ENCODE measurements at regions not wholly inside any gene's neighbourhood (a gene's known extent, or its start where the extent isn't known, plus 50 kb on each side); places are given as distances from the start of the nearest gene placed in this dataset.

- Histone ChIP-seq H3K4me3 (ENCODE audit: low read depth in 1 of 2, low read length in 2 of 2) (no peak overlapping the region), H3K27me3 (ENCODE audit: low read depth, low read length) (no peaks in the 10 kb centered on the region), H3K9me3 (ENCODE audit: control insufficient read depth in 1 of 2, low read length in 2 of 2) (no peaks in the 10 kb centered on the region), H3K4me1 (ENCODE audit: control insufficient read depth in 1 of 2, insufficient read depth in 2 of 2, low read length in 2 of 2) (no peaks in the 10 kb centered on the region), H3K36me3 (ENCODE audit: control insufficient read depth in 1 of 2, insufficient read depth in 2 of 2, low read length in 2 of 2) (no peaks in the 10 kb centered on the region), H3K27ac (ENCODE audit: low read length) (no peak overlapping the region)
These were observed 792.2 kb upstream of the CDH9 start for GRCh38 chr5:27830546-27830945.

GRCh38 chr5:27821681-27822080, 783.3 kb upstream of the CDH9 start:
- H3K9me3 ChIP-seq (ENCODE audit: control insufficient read depth in 1 of 2, low read length in 2 of 2), result no peaks in the 10 kb centered on the region
- H3K4me3 ChIP-seq (ENCODE audit: low read depth in 1 of 2, low read length in 2 of 2), result no peak overlapping the region
- H3K27ac ChIP-seq (ENCODE audit: low read length), result no peak overlapping the region
- H3K27me3 ChIP-seq (ENCODE audit: low read depth, low read length), result no peaks in the 10 kb centered on the region
- H3K36me3 ChIP-seq (ENCODE audit: control insufficient read depth in 1 of 2, insufficient read depth in 2 of 2, low read length in 2 of 2), result no peaks in the 10 kb centered on the region
- no peaks in the 10 kb centered on the region for H3K4me1 ChIP-seq (ENCODE audit: control insufficient read depth in 1 of 2, insufficient read depth in 2 of 2, low read length in 2 of 2)

DNA sequence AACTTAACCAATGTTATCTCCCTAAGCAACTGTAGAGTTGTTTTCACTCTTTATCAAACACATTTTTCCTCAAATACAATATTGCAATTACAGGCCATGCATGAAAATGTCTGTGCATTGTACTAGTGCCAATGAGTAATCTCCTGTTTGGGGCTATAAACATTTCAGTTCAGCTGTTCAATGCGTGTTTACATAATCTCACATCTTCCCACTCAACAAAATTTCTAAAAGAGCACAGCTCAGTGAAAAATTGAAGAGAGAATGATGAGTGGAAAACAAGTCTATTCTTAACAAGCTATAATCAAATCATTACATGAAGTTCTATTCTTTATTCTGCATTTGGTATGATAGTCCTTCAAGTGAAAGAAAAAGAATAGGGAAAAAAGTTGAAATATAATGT, 780.5 kb upstream of the CDH9 start:
- no peaks in the 10 kb centered on the region for H3K4me1 ChIP-seq (ENCODE audit: control insufficient read depth in 1 of 2, insufficient read depth in 2 of 2, low read length in 2 of 2)
- no peaks in the 10 kb centered on the region for H3K27me3 ChIP-seq (ENCODE audit: low read depth, low read length)
- no peaks in the 10 kb centered on the region for H3K9me3 ChIP-seq (ENCODE audit: control insufficient read depth in 1 of 2, low read length in 2 of 2)
- H3K4me3 ChIP-seq (ENCODE audit: low read depth in 1 of 2, low read length in 2 of 2), result no peak overlapping the region
- H3K36me3 ChIP-seq (ENCODE audit: control insufficient read depth in 1 of 2, insufficient read depth in 2 of 2, low read length in 2 of 2), result no peaks in the 10 kb centered on the region
- H3K27ac ChIP-seq (ENCODE audit: low read length), result no peak overlapping the region

- Histone ChIP-seq H3K9me3 (ENCODE audit: control insufficient read depth in 1 of 2, low read length in 2 of 2) (no peaks in the 10 kb centered on the region), H3K27ac (ENCODE audit: low read length) (no peak overlapping the region), H3K4me3 (ENCODE audit: low read depth in 1 of 2, low read length in 2 of 2) (no peak overlapping the region), H3K27me3 (ENCODE audit: low read depth, low read length) (no peaks in the 10 kb centered on the region), H3K36me3 (ENCODE audit: control insufficient read depth in 1 of 2, insufficient read depth in 2 of 2, low read length in 2 of 2) (no peaks in the 10 kb centered on the region), H3K4me1 (ENCODE audit: control insufficient read depth in 1 of 2, insufficient read depth in 2 of 2, low read length in 2 of 2) (no peaks in the 10 kb centered on the region)
These were observed 776.6 kb upstream of the CDH9 start for GRCh38 chr5:27814983-27815382.

DNA sequence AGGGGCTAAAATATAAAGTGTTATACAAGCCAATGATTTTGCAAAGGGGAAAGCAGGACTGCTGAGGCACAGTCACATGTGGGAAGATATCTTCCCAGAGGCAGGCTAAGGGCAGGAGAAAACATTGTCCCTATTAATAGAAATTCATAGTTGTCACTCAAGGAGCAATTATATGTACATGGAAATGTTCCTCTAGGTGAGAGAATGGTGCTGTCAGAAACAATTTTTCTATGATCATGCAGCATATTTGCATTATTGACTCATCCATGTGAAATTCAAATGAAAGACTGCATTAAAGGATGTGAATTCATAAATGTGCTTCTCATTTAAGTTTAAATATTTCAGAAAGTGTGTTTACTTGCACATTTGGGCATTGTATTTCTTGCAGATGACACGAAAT, 775.9 kb upstream of the CDH9 start:
- Histone ChIP-seq H3K9me3 (ENCODE audit: control insufficient read depth in 1 of 2, low read length in 2 of 2) (no peaks in the 10 kb centered on the region), H3K4me3 (ENCODE audit: low read depth in 1 of 2, low read length in 2 of 2) (no peak overlapping the region), H3K4me1 (ENCODE audit: control insufficient read depth in 1 of 2, insufficient read depth in 2 of 2, low read length in 2 of 2) (no peaks in the 10 kb centered on the region), H3K36me3 (ENCODE audit: control insufficient read depth in 1 of 2, insufficient read depth in 2 of 2, low read length in 2 of 2) (no peaks in the 10 kb centered on the region), H3K27me3 (ENCODE audit: low read depth, low read length) (no peaks in the 10 kb centered on the region), H3K27ac (ENCODE audit: low read length) (no peak overlapping the region)

- H3K27me3 ChIP-seq (ENCODE audit: low read depth, low read length), result no peaks in the 10 kb centered on the region
- H3K9me3 ChIP-seq (ENCODE audit: control insufficient read depth in 1 of 2, low read length in 2 of 2), result no peaks in the 10 kb centered on the region
- H3K27ac ChIP-seq (ENCODE audit: low read length), result no peak overlapping the region
- no peaks in the 10 kb centered on the region for H3K4me1 ChIP-seq (ENCODE audit: control insufficient read depth in 1 of 2, insufficient read depth in 2 of 2, low read length in 2 of 2)
- no peaks in the 10 kb centered on the region for H3K36me3 ChIP-seq (ENCODE audit: control insufficient read depth in 1 of 2, insufficient read depth in 2 of 2, low read length in 2 of 2)
- H3K4me3 ChIP-seq (ENCODE audit: low read depth in 1 of 2, low read length in 2 of 2), result no peak overlapping the region
These were observed 772.1 kb upstream of the CDH9 start for GRCh38 chr5:27810458-27810857.

DNA sequence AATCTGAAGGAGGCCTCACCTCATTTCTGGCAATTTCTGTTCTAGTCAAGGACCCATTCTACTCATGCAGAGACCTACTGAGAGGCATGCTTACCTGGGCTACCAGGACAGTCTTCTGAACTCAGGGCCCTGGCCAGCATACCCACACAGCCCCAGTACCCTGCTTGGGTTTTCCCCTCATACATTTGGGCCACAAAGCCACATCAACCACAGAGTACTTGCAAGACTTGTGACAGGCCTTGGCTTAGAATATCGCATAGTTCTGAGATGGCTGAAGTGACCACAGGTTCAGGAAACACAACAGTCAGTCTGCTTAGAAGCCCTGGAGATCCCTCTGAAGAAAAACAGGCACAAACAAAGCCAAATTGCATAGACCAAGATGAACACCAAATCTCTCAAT, 758.8 kb upstream of the CDH9 start:
- Histone ChIP-seq H3K4me3 (ENCODE audit: low read depth in 1 of 2, low read length in 2 of 2) (no peak overlapping the region), H3K4me1 (ENCODE audit: control insufficient read depth in 1 of 2, insufficient read depth in 2 of 2, low read length in 2 of 2) (no peaks in the 10 kb centered on the region), H3K9me3 (ENCODE audit: control insufficient read depth in 1 of 2, low read length in 2 of 2) (peaks cover 7 to 20% of the 10 kb centered on the region in 2 donors), H3K27ac (ENCODE audit: low read length) (no peak overlapping the region), H3K36me3 (ENCODE audit: control insufficient read depth in 1 of 2, insufficient read depth in 2 of 2, low read length in 2 of 2) (no peaks in the 10 kb centered on the region), H3K27me3 (ENCODE audit: low read depth, low read length) (no peaks in the 10 kb centered on the region)

DNA sequence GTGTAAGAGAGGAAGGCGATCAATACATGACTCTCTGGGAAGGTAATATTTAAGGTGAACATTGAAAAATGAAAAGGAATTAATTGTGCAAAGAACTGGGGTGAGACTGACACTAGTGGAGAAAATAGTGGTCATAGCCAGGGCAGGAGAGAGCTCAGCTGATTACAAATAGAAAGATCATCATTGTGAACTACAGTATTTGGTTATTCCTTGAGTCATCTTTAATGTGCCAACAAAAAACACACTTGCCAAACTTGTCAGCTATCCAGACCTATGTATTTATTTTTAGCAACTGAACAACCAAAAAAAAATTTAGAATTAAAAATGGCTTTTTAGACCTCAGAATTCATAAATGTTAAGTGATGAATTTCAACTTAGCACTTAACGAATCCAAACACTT, 749.8 kb upstream of the CDH9 start:
- Histone ChIP-seq H3K27me3 (ENCODE audit: low read depth, low read length) (no peaks in the 10 kb centered on the region), H3K27ac (ENCODE audit: low read length) (no peak overlapping the region), H3K4me1 (ENCODE audit: control insufficient read depth in 1 of 2, insufficient read depth in 2 of 2, low read length in 2 of 2) (no peaks in the 10 kb centered on the region), H3K4me3 (ENCODE audit: low read depth in 1 of 2, low read length in 2 of 2) (no peak overlapping the region), H3K36me3 (ENCODE audit: control insufficient read depth in 1 of 2, insufficient read depth in 2 of 2, low read length in 2 of 2) (no peaks in the 10 kb centered on the region), H3K9me3 (ENCODE audit: control insufficient read depth in 1 of 2, low read length in 2 of 2) (no peaks in the 10 kb centered on the region)

GRCh38 chr5:27784317-27784716, 745.9 kb upstream of the CDH9 start:
- no peaks in the 10 kb centered on the region for H3K36me3 ChIP-seq (ENCODE audit: control insufficient read depth in 1 of 2, insufficient read depth in 2 of 2, low read length in 2 of 2)
- H3K27ac ChIP-seq (ENCODE audit: low read length), result no peak overlapping the region
- H3K9me3 ChIP-seq (ENCODE audit: control insufficient read depth in 1 of 2, low read length in 2 of 2), result no peaks in the 10 kb centered on the region
- H3K27me3 ChIP-seq (ENCODE audit: low read depth, low read length), result no peaks in the 10 kb centered on the region
- no peak overlapping the region for H3K4me3 ChIP-seq (ENCODE audit: low read depth in 1 of 2, low read length in 2 of 2)
- no peaks in the 10 kb centered on the region for H3K4me1 ChIP-seq (ENCODE audit: control insufficient read depth in 1 of 2, insufficient read depth in 2 of 2, low read length in 2 of 2)

GRCh38 chr5:27778121-27778520, 739.7 kb upstream of the CDH9 start:
- Histone ChIP-seq H3K27me3 (ENCODE audit: low read depth, low read length) (no peaks in the 10 kb centered on the region), H3K4me3 (ENCODE audit: low read depth in 1 of 2, low read length in 2 of 2) (no peak overlapping the region), H3K27ac (ENCODE audit: low read length) (no peak overlapping the region), H3K4me1 (ENCODE audit: control insufficient read depth in 1 of 2, insufficient read depth in 2 of 2, low read length in 2 of 2) (no peaks in the 10 kb centered on the region), H3K36me3 (ENCODE audit: control insufficient read depth in 1 of 2, insufficient read depth in 2 of 2, low read length in 2 of 2) (no peaks in the 10 kb centered on the region), H3K9me3 (ENCODE audit: control insufficient read depth in 1 of 2, low read length in 2 of 2) (no peaks in the 10 kb centered on the region)

DNA sequence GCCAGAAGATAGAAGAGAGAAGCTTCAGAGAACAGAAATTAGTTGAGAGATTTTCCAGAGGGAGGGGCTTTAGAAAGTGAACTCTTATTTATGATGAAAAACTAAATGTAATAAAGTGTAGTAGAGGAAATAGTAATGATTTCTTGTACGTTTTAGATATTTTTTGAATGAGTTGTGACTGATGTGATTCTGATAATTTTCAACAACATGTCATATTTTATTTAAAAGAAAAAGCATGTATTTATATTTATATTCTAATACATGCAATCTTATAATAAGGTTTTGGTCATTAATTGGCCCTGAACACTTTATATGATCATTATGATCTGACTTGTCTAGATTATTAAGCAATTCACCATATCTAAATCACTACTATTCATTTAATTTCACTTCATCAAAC, 735.2 kb upstream of the CDH9 start:
- H3K27ac ChIP-seq (ENCODE audit: low read length), result no peak overlapping the region
- no peaks in the 10 kb centered on the region for H3K36me3 ChIP-seq (ENCODE audit: control insufficient read depth in 1 of 2, insufficient read depth in 2 of 2, low read length in 2 of 2)
- no peaks in the 10 kb centered on the region for H3K9me3 ChIP-seq (ENCODE audit: control insufficient read depth in 1 of 2, low read length in 2 of 2)
- no peaks in the 10 kb centered on the region for H3K27me3 ChIP-seq (ENCODE audit: low read depth, low read length)
- no peak overlapping the region for H3K4me3 ChIP-seq (ENCODE audit: low read depth in 1 of 2, low read length in 2 of 2)
- no peaks in the 10 kb centered on the region for H3K4me1 ChIP-seq (ENCODE audit: control insufficient read depth in 1 of 2, insufficient read depth in 2 of 2, low read length in 2 of 2)

DNA sequence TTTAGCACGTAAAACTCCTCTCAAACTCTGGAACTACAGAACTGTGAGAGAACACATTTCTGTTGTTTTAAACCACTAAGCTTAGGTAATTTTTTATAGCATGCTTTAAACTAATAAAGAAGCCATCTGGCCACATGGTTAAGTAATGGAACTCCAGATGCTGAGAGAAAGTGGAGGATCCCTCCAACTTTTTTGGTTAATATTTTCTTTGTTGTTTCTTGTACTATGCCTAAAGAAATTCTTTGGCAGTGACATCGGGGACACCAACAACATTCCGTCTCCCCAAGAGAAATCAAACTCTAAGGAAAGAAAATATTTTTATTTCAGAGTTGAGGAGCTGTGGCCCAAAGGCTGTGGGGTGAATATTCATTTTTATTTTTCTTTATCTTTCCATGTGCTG, 734.8 kb upstream of the CDH9 start:
- Histone ChIP-seq H3K36me3 (ENCODE audit: control insufficient read depth in 1 of 2, insufficient read depth in 2 of 2, low read length in 2 of 2) (no peaks in the 10 kb centered on the region), H3K4me3 (ENCODE audit: low read depth in 1 of 2, low read length in 2 of 2) (no peak overlapping the region), H3K9me3 (ENCODE audit: control insufficient read depth in 1 of 2, low read length in 2 of 2) (no peaks in the 10 kb centered on the region), H3K27ac (ENCODE audit: low read length) (no peak overlapping the region), H3K27me3 (ENCODE audit: low read depth, low read length) (no peaks in the 10 kb centered on the region), H3K4me1 (ENCODE audit: control insufficient read depth in 1 of 2, insufficient read depth in 2 of 2, low read length in 2 of 2) (no peaks in the 10 kb centered on the region)

Data from muscle layer of duodenum (tissue), 2 donors.